ENCODE measurements at regions not wholly inside any gene's neighbourhood (a gene's known extent, or its start where the extent isn't known, plus 50 kb on each side); places are given as distances from the start of the nearest gene placed in this dataset.
"Not testable (repeated sequence)": the region's sequence is repeated elsewhere in the genome, so short reads cannot be mapped to it uniquely, and the experiment has no call there.

- DNase-seq = not testable (repeated sequence)
Observed at GRCh38 chr4:170682087-170682486, 592.3 kb upstream of the AADAT start.

DNA sequence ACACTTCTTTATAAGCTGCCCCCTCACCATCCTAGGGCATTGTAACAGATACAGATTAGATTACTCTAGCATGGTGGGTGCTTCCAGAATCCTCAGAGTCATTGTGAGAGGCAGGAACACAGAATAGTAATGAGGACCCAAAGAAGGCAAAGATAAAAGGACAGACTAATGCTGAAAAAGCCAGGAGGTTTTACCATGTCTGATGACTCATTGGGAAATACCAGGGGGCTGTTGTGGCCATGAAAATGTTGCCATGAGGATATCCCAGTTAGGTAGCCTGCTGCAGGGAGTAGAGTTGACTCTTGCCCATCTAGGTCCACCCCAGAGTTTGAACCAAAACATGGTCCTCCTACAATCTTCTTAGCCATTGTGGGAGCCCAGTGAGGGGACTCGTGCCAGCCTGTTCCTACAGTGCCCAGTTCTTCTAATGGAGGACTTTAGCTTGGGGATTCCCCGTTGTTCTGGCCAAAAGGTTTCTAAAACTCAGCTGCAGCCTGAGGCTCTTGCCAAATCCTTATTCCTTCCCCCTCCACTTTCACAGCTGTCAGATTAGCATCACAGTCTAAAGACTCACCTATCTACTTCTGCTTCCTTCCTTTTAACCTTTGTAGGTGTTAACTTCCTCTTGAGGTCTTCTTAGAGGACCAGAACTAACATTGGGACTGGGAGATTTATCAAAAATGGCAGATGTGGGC is 586.0 kb upstream of the AADAT start:
- no peak for DNase-seq

- DNase-seq = no peak
Observed at GRCh38 chr4:170674176-170674575, 584.4 kb upstream of the AADAT start.

DNA sequence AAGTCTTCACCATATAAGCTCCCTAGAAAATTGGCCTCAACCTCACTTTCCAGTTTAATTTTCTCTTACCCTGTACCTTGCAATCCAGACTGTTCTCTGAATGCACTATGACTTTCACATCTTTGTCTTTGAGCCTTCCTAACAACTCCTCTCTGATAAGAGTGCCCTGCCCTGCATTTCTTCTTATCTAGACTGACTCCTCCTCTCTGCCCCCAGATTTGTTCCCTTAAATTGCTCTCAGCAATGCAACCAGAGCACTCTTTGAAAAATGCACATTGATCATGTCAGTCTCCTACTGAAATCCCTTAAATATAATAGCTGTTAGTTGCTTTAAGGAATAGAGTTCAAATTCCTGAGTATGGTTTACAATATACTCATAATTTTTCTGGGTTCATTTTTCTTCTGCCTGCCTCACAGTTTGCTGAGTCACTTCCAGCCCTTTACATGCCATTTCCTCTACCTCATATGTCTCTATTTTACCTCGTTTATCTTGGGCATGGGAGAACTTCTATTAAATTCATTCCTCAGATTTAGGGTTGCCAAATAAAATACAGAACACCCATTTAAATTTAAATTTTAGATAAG is 582.7 kb upstream of the AADAT start:
- DNase-seq = no peak

GRCh38 chr4:170671171-170671570 is 581.4 kb upstream of the AADAT start:
- no peak for DNase-seq

DNA sequence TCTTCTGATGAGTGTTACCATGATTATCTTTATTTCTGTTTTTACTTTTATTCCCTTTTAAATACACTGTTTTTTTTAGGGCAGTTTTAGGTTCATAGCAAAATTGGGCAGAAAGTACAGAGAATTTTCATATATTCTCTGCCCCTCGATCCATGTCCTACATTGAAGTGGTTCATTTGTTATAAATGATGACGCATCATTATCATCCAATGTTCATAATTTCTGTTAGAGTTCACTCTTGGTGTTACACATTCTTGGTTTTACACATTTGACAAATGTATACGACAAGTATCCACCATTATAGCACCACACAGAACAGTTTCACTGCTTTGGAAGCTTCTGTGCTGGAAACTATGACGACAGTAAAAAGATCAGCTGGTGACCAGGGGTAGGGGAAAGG is 578.1 kb upstream of the AADAT start:
- no peak for DNase-seq

GRCh38 chr4:170666909-170667308 is 577.2 kb upstream of the AADAT start:
- no peak for DNase-seq

DNA sequence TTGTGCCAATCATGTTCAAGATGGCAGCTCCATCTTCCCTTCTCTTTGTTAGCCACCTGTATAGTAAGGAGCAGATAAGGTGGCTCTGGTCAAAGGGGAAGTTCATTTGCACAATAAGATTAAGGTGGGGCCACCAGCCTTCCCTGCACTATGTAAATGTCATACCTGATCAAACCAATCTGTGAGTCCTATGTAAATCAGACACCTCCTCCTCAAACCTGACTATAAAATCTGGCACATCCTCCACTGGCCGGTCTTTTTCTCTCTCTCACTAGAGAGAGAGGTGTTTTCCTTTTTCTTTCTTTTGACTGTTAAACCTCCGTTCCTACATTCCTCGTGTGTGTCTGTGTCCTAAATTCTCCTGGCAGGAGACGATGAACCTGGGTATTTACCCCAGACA is 572.5 kb upstream of the AADAT start:
- DNase-seq = no peak

DNA sequence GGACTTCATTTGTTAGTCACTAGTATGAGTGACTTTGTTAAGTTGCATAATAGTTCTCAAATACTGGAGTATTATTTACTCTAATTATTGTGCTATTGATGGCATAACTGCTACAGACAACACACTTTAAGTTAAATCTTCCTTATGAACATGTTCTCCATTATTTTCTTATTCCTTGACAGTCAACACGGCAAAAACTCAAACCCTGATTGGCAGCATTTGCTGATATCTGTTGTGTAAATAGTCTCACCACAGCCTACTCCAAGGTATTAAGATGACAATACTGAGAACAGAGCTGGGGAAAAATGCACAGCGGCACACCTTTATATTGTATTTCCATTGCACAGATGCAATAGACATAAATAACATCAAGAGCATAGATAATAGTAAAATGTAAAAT is 568.0 kb upstream of the AADAT start:
- DNase-seq = no peak

GRCh38 chr4:170656506-170656905 is 566.8 kb upstream of the AADAT start:
- no peak for DNase-seq

- DNase-seq = no peak
Observed at GRCh38 chr4:170652571-170652970, 562.8 kb upstream of the AADAT start.

DNA sequence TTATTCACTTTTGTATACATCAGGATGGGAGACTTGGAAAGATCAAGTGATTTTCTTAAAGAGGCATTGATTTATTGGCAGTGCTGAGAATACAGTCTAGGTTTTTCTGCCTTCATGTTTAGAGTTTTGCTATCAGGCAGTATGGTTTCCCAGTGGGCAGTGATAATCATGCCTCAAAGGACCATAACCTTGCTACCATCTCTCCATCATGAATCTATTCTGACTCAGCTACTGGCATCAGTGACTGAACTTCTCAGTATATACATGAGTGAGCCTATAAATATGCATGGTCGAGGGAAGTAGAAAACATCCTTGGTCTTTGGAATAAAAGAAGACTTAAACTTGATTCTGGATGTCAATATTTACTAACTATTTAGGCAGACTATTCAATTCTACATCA is 562.0 kb upstream of the AADAT start:
- no peak for DNase-seq

GRCh38 chr4:170627418-170627817 is 537.7 kb upstream of the AADAT start:
- DNase-seq = no peak

- DNase-seq = no peak
Observed at GRCh38 chr4:170623899-170624298, 534.1 kb upstream of the AADAT start.

DNA sequence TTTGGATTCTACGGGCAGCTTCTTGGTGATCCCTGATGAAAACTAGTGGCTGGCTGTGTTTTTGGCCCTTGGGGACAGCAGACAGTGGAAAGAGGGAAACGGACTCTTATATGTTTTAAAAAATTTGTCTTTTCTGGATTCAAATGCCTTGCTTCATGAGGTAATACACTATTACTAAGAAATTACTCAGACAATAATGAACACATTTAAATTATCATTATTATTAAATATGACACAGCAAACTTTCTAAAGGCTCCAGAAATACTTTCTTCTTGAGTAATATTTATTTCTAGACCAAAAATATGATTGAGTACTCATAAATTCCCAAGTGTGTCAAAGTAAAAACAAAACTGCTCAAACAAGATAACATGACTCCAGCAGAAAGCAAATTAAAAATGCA is 520.7 kb upstream of the AADAT start:
- no peak for DNase-seq

- no peak for DNase-seq
Observed at GRCh38 chr4:170599894-170600293, 510.1 kb upstream of the AADAT start.

GRCh38 chr4:170591076-170591475 is 501.3 kb upstream of the AADAT start:
- no peak for DNase-seq

GRCh38 chr4:170589597-170590191 is 499.9 kb upstream of the AADAT start:
- no peak for DNase-seq

DNA sequence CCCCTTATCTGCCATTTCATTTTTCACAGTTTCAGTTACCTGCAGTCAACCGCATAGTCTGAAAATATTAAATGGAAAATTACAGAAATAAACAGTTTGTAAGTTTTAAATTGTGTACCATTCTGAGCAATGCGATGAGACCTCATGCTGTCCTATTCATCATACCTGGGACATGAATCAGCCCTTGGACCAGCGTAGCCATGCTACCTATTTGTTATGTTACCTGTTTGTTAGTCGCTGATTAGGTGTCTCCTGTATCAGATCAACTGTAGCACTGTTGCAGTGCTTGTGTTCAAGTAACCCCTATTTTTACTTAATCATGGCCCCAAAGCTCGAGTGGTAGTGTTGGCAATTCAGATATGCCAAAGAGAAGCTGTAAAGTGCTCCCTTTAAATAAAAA is 492.2 kb upstream of the AADAT start:
- no peak for DNase-seq

DNA sequence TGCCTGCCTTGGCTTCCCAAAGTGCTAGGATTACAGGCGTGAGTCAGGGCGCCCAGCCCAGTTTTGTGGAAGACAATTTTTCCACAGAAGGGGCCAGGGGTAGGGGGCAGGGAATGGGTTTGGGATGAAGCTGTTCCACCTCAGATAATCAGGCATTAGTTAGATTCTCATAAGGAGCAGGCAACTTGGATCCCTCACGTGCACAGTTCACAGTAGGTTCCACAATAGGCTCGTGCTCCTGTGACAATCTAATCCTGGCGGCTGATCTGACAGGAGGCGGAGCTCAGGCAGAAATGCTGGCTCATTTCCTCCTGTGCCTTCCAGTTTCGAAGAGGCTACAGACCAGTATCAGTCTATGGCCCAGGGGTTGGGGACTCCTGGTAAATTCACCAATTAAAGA is 491.6 kb upstream of the AADAT start:
- DNase-seq = no peak

- DNase-seq = no peak
Observed at GRCh38 chr4:170580651-170581050, 490.9 kb upstream of the AADAT start.

DNA sequence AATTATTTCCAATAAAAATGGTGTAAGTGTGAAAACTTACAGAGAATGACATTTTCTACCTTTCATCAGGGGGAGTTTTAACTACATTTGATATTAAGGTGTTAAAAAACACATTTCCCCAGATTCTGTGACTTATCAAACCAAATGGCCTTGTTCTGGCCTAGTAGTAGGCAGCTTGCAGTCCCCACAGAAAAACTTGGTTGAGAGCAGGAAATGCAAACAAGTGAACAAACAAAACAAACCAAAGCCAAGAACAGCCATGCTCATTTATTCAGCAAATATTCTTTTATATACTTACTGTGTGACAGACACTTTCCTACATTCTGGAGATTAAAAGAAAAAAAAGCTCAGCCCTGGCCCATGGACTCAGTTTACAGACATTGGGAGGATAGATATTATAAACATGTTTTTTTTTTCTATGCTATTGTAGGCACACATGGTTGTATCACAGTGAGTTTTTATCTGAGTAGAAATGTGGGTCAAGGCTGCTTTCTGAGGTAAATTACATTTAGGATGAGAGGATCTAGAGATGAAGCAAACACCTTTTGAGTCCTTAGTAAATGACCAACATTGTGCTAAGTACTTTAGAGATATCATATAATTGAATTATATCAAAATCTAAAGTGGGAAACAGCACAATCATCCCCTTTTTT is 449.2 kb upstream of the AADAT start:
- no peak for DNase-seq

DNA sequence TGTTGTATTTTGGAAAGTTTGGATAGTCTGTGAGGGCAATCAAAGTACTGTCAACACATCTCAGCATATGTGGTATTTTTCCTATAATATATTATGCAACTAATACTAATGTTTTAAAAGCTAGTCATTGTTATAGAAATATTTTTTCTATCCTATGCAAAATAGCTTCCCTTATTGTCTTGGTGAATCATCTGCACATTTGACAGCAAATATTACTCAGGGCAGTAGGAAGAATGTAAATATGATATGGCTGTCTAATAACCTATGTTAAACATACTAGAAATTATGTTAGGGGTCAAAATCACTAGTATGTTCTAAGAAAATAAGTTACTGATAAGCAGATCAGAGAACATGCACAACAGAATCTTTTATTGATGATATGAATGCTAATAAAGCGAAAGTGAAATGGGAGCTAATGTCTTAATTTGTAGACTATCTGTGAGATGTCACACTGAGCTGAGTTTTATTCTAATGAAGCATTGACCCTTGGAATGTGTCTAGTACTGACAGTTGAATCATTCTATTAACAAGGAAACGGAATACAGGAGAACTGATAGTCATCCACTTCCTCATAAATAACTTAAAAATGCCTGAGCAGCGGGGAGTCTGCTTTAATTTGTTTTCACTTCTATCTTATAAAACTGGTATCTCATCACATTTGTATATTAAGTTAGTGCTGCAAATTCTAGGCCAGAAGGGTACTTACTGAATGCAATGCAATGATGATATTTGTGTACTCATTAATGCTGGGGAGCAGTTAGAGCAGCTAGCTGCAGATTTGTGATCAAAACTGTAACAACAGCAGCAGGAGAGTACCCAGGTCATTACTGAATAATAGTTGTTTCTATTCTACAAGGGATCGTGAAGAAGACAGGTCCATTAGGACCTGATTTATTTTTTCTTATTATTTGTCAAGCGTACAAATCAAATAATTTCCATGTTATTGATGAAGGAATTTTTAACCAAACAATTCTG is 440.3 kb upstream of the AADAT start:
- DNase-seq = no peak
